ENCODE measurements at regions not wholly inside any gene's neighbourhood (a gene's known extent, or its start where the extent isn't known, plus 50 kb on each side); places are given as distances from the start of the nearest gene placed in this dataset.
"Not testable (repeated sequence)": the region's sequence is repeated elsewhere in the genome, so short reads cannot be mapped to it uniquely, and the experiment has no call there.

DNA sequence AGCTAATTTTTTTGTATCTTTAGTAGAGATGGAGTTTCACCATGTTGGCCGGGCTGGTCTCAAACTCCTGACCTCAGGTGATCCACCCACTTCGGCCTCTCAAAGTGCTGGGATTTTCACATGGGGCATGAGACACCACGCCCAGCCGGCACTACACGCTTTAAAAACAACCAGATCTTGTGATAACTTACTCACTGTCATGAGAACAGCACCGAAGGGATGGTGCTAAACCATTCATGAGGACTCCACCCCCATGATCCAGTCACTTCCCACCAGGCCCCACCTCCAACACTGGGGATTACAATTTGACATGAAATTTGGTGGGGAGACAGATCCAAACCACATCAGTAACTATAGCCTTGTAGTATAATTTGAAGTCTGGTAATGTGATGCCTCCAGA, 67.4 kb upstream of the ZNF169 start:
- not testable (repeated sequence) for DNase-seq

DNA sequence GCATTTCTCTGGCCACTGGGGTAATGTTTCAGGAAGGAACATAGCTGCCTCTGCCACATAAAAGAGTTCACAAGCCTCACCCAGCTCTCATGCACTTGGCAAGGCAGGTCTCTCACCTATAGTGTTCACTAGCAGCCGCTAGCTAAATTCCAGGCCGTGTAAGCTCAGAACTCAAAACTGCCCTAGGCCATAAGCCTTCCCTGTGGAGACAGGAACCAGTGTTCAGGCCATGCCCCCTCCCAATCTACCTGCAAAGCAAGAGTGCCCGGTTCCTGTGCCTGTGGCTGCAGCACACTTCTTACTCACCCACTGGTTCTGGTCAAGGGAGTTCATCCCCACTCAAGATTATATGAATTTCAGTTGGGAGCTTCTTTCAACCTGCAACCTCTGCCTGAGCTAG, 60.7 kb upstream of the ZNF169 start:
- no peak for DNase-seq

DNA sequence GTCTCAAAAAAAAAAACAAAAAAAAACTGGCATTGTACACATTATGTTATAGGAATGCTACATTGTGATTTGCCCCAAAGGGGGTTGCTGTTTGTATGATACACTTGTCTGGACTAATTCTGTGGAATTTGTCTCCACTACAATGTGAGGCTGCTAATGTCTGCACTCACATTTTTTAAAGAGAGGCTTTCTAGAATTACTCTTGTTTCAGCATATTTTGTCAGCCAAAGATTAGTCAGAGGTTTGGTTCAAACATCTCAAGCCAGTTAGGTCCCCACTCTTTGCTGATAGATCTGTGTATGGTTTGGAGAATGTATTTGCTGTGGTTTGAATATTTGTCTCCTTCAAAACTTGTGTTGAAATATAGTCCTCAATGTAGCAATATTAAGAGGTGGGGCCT, 59.3 kb upstream of the ZNF169 start:
- DNase-seq = no peak

DNA sequence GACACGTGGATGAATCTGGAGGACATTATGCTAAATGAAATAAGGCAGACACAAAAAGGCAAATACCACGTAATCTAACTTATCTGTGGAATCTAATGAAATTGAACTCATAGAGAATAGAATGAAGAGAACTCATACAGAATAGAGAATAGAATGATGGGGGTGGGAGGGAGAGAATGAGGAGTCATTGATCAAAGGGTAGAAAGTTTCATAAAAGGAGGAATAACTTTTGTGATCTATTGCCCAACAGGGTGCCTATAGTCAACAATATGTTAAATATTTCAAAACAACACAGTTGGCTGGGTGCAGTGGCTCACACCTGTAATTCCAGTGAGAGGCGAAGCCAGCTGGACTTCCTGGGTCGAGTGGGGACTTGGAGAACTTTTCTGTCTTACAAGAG, 54.9 kb upstream of the ZNF169 start:
- no peak for DNase-seq

DNA sequence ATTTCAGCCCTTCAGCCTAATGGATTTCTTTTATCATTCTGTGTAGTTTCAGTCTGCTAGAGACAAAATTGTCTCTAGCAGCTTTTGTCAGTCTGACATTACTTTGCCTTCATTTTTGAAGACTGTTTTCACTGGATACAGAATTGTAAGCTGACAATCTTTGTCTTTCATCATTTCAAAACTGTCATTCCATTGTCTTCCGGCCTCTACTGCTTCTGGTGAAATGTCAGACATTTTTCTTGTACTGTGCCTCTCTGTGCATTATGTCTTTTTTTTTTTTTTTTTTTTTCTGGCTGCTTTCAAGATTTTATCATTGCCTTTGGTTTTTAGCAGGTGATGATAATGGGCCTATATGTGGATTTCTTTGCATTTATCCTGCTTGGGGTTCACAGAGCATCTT, 51.3 kb upstream of the ZNF169 start:
- no peak for DNase-seq
